ENCODE measurements at regions not wholly inside any gene's neighbourhood (a gene's known extent, or its start where the extent isn't known, plus 50 kb on each side); places are given as distances from the start of the nearest gene placed in this dataset.
"Not testable (repeated sequence)": the region's sequence is repeated elsewhere in the genome, so short reads cannot be mapped to it uniquely, and the experiment has no call there.

GRCh38 chr1:3992746-3993145, 92.7 kb upstream of the C1orf174 start:
- no peak for DNase-seq

GRCh38 chr1:3993619-3994375, 93.7 kb upstream of the C1orf174 start:
- no peak for DNase-seq

- no peak for DNase-seq
These were observed 95.2 kb upstream of the C1orf174 start for GRCh38 chr1:3995141-3995780.

GRCh38 chr1:3996846-3997705, 97.0 kb upstream of the C1orf174 start:
- DNase-seq = no peak

- no peak for DNase-seq
These were observed 98.0 kb upstream of the C1orf174 start for GRCh38 chr1:3998086-3998485.

GRCh38 chr1:3999514-3999913, 99.4 kb upstream of the C1orf174 start:
- not testable (repeated sequence) for DNase-seq

GRCh38 chr1:3999941-4000735, 100.1 kb upstream of the C1orf174 start:
- no peak for DNase-seq

GRCh38 chr1:4000811-4001251, 100.8 kb upstream of the C1orf174 start:
- DNase-seq = no peak

GRCh38 chr1:4001461-4001860, 101.4 kb upstream of the C1orf174 start:
- DNase-seq = no peak

GRCh38 chr1:4002061-4002521, 102.0 kb upstream of the C1orf174 start:
- DNase-seq = no peak

GRCh38 chr1:4002741-4003140, 102.7 kb upstream of the C1orf174 start:
- DNase-seq = no peak

GRCh38 chr1:4003846-4004505, 103.9 kb upstream of the C1orf174 start:
- no peak for DNase-seq

GRCh38 chr1:4004635-4005430, 104.8 kb upstream of the C1orf174 start:
- DNase-seq = no peak

- no peak for DNase-seq
These were observed 105.4 kb upstream of the C1orf174 start for GRCh38 chr1:4005431-4005830.

- DNase-seq = no peak
These were observed 106.8 kb upstream of the C1orf174 start for GRCh38 chr1:4006676-4007374.

- DNase-seq = no peak
These were observed 110.2 kb upstream of the C1orf174 start for GRCh38 chr1:4010284-4010683.

GRCh38 chr1:4010814-4011605, 110.9 kb upstream of the C1orf174 start:
- DNase-seq = no peak

GRCh38 chr1:4016351-4017130, 116.5 kb upstream of the C1orf174 start:
- DNase-seq = no peak
